ENCODE measurements at regions not wholly inside any gene's neighbourhood (a gene's known extent, or its start where the extent isn't known, plus 50 kb on each side); places are given as distances from the start of the nearest gene placed in this dataset.

DNA sequence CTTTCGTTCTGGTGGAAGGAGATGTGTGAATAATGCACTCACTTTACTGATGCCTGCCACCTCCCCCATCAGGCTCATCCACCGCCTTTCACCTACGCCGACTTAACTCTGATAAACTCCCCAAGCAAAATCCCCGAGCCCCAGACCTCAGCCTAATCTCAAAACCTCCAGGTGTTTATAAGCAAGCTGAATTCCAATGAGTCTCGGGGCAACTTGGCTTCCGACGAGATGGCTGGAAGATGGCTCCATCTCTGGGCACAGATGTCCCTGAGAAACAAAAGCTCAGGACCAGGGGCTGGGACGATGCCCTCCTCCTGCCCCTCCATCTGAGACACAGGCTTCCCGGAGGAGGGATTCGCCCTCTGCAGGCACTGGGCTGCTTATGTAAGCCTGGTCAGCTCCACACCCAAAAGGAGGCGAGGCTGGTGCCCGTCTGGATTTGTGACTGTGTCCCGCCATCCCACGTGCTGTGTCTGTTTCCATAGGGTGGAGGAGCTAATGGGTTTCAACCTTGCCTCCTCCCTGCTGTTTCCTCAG, 386.4 kb upstream of the TNRC6C start:
- DNase-seq (ENCODE audit: low read depth in 2 of 2), result no peak

- DNase-seq (ENCODE audit: low read depth in 2 of 2), result no peak
These were observed 385.7 kb upstream of the TNRC6C start for GRCh38 chr17:77572851-77573250.

GRCh38 chr17:77577491-77577890, 381.0 kb upstream of the TNRC6C start:
- no peak for DNase-seq (ENCODE audit: low read depth in 2 of 2)

GRCh38 chr17:77579131-77579530, 379.4 kb upstream of the TNRC6C start:
- DNase-seq (ENCODE audit: low read depth in 2 of 2), result no peak

- no peak for DNase-seq (ENCODE audit: low read depth in 2 of 2)
These were observed 378.8 kb upstream of the TNRC6C start for GRCh38 chr17:77579682-77580081.

DNA sequence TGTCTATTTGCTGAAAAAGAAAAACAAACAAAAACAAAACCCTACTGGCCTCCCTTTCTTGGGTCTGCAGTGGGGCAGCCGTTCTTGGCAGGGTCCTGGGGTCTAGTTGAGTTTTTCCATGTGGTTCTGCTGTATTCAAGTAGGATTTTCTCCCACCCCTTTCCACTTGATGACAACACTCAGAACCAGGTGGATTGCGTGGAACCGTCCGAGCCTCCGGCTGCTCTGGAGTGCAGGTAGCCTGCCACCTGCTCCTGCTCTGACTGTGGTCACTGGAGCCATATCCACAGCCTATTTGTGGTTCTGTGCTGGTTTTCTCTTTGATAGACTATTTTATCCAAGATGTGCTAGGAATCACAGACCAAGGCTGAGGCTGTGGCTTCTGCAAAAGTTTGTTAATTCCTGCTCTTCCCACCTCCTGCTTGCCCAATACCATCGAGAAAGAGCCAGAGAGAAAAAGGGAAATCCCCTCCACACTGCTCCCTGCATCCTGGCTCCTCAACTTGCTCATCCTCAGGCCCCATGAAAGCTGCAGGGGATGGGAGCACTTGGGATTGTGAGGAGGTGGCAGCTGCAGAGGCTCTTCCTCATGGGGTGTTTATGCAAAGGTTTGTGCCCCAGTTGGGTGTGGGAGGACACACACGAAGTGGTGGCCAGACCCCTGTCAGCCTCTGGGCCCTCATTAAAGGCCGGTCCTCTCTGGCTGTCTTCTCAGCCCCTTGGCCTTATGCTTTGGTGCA, 377.8 kb upstream of the TNRC6C start:
- no peak for DNase-seq (ENCODE audit: low read depth in 2 of 2)

DNA sequence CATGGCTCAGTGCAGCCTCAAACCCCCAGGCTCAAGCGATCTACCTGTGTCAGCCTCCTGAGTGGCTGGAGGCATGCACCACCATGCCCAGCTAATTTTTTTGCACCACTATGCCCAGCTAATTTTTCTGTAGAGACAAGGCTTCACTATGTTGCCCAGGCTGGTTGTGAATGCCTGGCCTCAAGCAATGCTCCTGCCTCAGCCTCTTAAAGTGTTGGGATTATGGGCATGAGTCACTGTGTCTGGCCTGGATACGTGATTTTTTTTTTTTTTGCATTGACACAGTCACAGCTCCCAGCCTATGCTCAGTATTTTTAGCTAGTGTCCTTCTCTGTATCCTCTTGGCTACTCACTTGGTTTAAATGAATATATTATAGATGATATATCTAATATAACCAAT, 377.0 kb upstream of the TNRC6C start:
- no peak for DNase-seq (ENCODE audit: low read depth in 2 of 2)

GRCh38 chr17:77585142-77585860, 373.2 kb upstream of the TNRC6C start:
- no peak for DNase-seq (ENCODE audit: low read depth in 2 of 2)

- DNase-seq (ENCODE audit: low read depth in 2 of 2), result no peak
These were observed 367.4 kb upstream of the TNRC6C start for GRCh38 chr17:77590951-77591735.

DNA sequence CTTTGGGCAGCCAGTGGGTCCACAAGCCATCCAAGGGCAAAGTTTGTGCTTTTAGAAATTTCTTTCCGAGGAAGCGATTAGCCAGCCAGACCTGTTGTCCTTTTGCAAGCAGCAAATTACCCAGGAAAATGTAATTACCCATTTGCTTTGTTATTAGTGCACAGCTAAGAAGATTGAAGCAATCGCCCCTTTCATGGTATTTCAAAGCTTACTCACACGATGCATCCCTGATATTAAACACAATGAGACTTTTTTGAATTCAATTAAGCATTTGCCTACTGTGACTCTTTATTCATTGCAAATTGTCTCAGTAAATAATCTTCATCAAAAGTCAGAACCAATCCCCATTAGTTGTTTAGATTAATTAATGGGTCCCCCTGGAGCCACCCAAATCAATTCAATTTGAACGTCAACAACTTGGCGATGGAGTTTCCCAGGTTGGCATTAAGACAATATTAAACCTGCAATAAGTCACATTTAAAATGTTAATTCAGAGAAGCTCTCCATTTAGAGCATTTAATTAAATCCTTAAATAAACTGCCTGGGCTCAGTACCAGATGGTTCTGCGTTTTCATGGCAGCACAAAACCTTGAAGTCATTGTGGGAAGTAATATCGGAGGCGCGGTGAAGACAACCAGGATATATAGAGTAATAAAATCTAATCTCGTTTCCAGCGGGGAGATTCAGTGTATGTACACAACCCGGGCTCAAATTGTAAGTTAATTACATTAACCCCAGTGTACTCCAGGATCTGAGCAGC, 366.2 kb upstream of the TNRC6C start:
- DNase-seq (ENCODE audit: low read depth in 2 of 2), result no peak

DNA sequence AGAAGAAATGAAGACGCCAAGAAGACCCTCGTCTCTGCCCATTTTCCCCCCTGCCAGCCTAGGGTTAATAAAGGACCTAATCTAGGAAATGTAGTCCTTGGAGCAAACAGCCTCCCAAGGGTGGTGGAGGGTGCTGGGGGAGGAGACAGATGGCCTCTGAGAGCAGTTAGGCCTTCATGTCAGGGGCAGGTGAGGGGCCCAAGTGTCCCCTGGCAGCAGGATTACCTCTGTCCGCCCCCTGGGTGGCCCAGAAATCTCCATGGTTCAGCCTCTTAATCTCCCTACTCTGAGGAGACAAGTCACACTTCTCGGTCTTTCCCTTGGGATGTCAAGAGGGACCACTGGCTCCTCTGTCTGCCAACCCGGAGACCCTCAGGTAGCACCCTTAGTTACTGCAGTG, 365.4 kb upstream of the TNRC6C start:
- DNase-seq (ENCODE audit: low read depth in 2 of 2), result no peak

- DNase-seq (ENCODE audit: low read depth in 2 of 2), result no peak
These were observed 363.9 kb upstream of the TNRC6C start for GRCh38 chr17:77594416-77595209.

- no peak for DNase-seq (ENCODE audit: low read depth in 2 of 2)
These were observed 361.7 kb upstream of the TNRC6C start for GRCh38 chr17:77596491-77597417.

GRCh38 chr17:77597418-77598240, 360.9 kb upstream of the TNRC6C start:
- DNase-seq (ENCODE audit: low read depth in 2 of 2), result no peak

DNA sequence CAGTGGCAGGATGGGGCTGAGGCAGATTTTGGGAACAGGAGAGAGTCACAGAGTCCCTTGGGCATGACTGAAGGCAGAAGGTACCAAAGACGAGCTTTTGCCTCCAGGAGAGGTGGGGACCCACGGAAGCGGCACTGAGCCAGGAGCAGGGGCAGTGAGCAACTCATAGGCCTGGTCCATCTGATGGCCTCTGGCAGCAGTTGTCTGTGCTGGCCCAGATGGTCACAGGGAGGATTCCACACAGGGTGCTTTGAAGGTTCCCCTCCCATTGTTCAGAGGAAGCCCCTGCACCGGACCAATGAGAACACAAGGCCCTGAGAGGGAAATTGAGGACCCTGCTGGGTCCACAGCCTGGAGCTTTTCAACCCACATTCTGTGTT, 360.3 kb upstream of the TNRC6C start:
- DNase-seq (ENCODE audit: low read depth in 2 of 2), result no peak

- DNase-seq (ENCODE audit: low read depth in 2 of 2), result no peak
These were observed 358.8 kb upstream of the TNRC6C start for GRCh38 chr17:77599699-77600098.

DNA sequence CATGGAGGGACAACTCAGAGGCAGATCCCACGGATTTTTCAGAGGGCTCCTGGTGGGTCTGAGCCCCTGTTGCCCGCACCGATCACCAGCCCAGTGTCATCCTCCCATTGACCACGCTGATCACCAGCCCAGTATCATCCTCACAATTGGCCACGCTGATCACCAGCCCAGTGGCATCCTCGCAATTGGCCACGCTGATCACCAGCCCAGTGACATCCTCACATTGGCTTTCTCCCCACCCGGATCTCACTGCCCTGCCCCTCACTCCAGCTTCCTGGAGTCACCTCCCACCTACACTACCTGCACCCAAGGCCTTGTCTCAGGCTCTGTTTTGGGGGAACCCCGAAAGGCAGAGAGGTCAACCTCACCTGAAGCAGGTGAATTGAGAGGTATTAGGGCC, 358.2 kb upstream of the TNRC6C start:
- no peak for DNase-seq (ENCODE audit: low read depth in 2 of 2)

DNA sequence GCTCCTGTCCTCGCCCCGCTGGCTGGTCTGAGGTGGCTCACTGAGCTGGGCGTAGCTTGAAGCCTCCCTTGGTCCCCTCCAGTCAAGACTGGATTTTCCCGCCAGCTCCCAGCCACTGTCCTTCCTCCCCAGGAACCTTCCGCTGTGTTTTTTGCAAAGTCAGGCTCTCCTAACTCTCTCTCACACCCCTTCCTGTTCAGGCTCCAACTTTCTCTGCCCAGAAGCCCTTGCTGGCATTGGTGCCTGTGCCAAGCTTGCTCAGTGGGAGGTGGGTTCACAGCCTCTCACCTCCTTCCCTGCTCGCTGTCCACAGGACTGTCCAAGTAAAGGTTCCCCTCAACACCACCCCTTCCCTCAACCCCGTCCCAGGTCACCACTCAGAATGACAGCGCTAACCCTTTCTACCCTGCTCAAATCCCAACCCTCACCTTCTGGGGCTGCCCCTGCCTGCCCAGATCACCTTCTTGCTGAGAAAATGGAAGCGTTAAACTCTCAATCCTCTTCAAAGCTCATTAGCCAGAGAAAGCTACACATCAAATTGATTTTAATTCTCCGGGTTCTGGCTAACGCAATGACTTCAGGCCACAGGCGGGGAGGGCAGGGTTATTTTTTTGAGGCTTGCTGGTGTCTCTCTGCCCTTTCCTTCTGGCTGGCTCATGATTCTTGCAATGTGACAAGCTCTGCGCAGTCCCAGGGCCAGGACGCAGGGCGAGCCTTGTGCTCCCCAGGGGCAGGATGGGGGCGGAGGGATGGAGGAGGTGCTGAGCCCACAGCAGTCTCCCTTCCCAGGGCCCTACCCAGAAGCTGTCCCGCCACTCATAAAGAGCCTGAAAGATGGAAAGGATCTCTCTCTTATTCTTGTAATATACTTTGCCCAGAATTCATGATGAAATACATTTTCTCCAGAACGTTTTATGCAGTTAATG, 357.2 kb upstream of the TNRC6C start:
- no peak for DNase-seq (ENCODE audit: low read depth in 2 of 2)

Measured in fibroblast of skin of left biceps (primary cell).